Ishikawa (cell line): ENCODE measurements at regions not wholly inside any gene's neighbourhood (a gene's known extent, or its start where the extent isn't known, plus 50 kb on each side); places are given as distances from the start of the nearest gene placed in this dataset.

ENCODE experiments used
- CEBPB ChIP-seq: IDR thresholded peaks from 2 replicates; pipeline ENCODE4 v1.6.1; 2012
- CREB1 ChIP-seq: IDR thresholded peaks from 2 replicates; pipeline ENCODE4 v1.6.1; 2012; ENCODE audit warnings: low read depth
- EGR1 ChIP-seq: IDR thresholded peaks from 2 replicates; pipeline ENCODE4 v1.6.1; 2012
- EP300 ChIP-seq: IDR thresholded peaks from 2 replicates; pipeline ENCODE4 v1.6.1; 2012; ENCODE audit warnings: borderline replicate concordance
- FOXM1 ChIP-seq: IDR thresholded peaks from 2 replicates; pipeline ENCODE4 v1.6.1; 2012; ENCODE audit warnings: low read depth, borderline replicate concordance
- MAX ChIP-seq: IDR thresholded peaks from 2 replicates; pipeline ENCODE4 v1.6.1; 2012
- NFIC ChIP-seq: IDR thresholded peaks from 2 replicates; pipeline ENCODE4 v1.6.1; 2012
- RAD21 ChIP-seq: IDR thresholded peaks from 2 replicates; pipeline ENCODE4 v1.6.1; 2012; ENCODE audit warnings: low read depth
- REST ChIP-seq: IDR thresholded peaks from 2 replicates; pipeline ENCODE4 v1.6.1; 2012; ENCODE audit warnings: low read depth, mild to moderate bottlenecking
- TAF1 ChIP-seq: IDR thresholded peaks from 2 replicates; pipeline ENCODE4 v1.6.1; 2012; ENCODE audit warnings: low read depth, mild to moderate bottlenecking
- ZBTB7A ChIP-seq: IDR thresholded peaks from 2 replicates; pipeline ENCODE4 v1.6.1; 2012; ENCODE audit warnings: low read depth

- TF ChIP-seq CREB1 (no peak), EGR1 (no peak), MAX (no peak), EP300 (no peak), RAD21 (no peak), TAF1 (no peak), FOXM1 (no peak), NFIC (no peak), CEBPB (no peak), ZBTB7A (no peak), REST (no peak)
These were observed 1623.3 kb upstream of the RAG2 start for GRCh38 chr11:38221295-38221694.
